SK-N-SH (cell line): ENCODE measurements at regions not wholly inside any gene's neighbourhood (a gene's known extent, or its start where the extent isn't known, plus 50 kb on each side); places are given as distances from the start of the nearest gene placed in this dataset.

Experiments
- CTCF ChIA-PET: fragments of 300-600, 350-600 bp; formaldehyde crosslinking; extraction: SDS; loops from one replicate; lab custom pipeline; 2021; lab: Yijun Ruan, JAX
- POLR2A ChIA-PET: fragments of 350-600 bp; sonication (Branson Sonifier 250); formaldehyde crosslinking; extraction: SDS; loops from one replicate; lab custom pipeline; 2020; ENCODE audit warnings: antibody characterized with exemption, inconsistent platforms; lab: Yijun Ruan, JAX
- DNase-seq: peaks from one replicate; pipeline ENCODE4 v3.0.0; 2012
- H2AFZ ChIP-seq: fragments of 200-600 bp; sonication (generic); 2 replicates; pipeline ENCODE4 v1.8.1; 2016; ENCODE audit warnings: antibody characterized with exemption, mild to moderate bottlenecking, low read depth
- H3F3A ChIP-seq: fragments of 200-600 bp; sonication (generic); replicated peaks from 2 replicates; pipeline ENCODE3; 2016; ENCODE audit warnings: antibody characterized with exemption, mild to moderate bottlenecking; ENCODE audit not compliant: insufficient read depth
- H3K27ac ChIP-seq, 2 experiments: fragments of 200-500 bp in 1 of 2; fragments of 200-600 bp in 1 of 2; sonication (Bioruptor generic) in 1 of 2; sonication (generic), shearing (Covaris generic) in 1 of 2; 2 replicates each; pipeline versions ENCODE4 v1.5.1 to v1.6.1; 2014 to 2016; ENCODE audit warnings: low read depth in 2 of 2, inconsistent platforms in 1 of 2, low read length in 1 of 2, mild to moderate bottlenecking in 1 of 2, mixed read lengths in 1 of 2
- H3K27me3 ChIP-seq: fragments of 200-600 bp; sonication (generic), shearing (Covaris generic); 2 replicates; pipeline ENCODE4 v1.6.1; 2016; ENCODE audit warnings: mixed run types; ENCODE audit not compliant: insufficient read depth
- H3K36me3 ChIP-seq, 2 experiments: fragments of 200-500 bp in 1 of 2; fragments of 200-600 bp in 1 of 2; sonication (Bioruptor generic) in 1 of 2; sonication (generic) in 1 of 2; replicated peaks in 1 of 2; 2 replicates each; pipeline versions ENCODE3 to v1.5.1; 2014 to 2016; ENCODE audit warnings: low read length in 1 of 2, mild to moderate bottlenecking in 1 of 2; ENCODE audit not compliant: insufficient read depth in 2 of 2, control insufficient read depth in 1 of 2
- H3K4me1 ChIP-seq, 2 experiments: fragments of 200-500 bp in 1 of 2; fragments of 200-600 bp in 1 of 2; sonication (Bioruptor generic) in 1 of 2; sonication (generic), shearing (Covaris generic) in 1 of 2; 2 replicates each; pipeline versions ENCODE4 v1.5.1 to v1.6.1; 2014 to 2016; ENCODE audit warnings: low read depth in 1 of 2, low read length in 1 of 2, mixed run types in 1 of 2; ENCODE audit not compliant: insufficient read depth in 2 of 2, control insufficient read depth in 1 of 2
- H3K4me2 ChIP-seq: fragments of 200-600 bp; sonication (generic), shearing (Covaris generic); 2 replicates; pipeline ENCODE4 v1.6.1; 2017; ENCODE audit warnings: mixed run types
- H3K4me3 ChIP-seq, 2 experiments: fragments of 200-500 bp in 1 of 2; fragments of 200-600 bp in 1 of 2; sonication (Bioruptor generic) in 1 of 2; sonication (generic), shearing (Covaris generic) in 1 of 2; 2 replicates each; pipeline versions ENCODE4 v1.5.1 to v1.8.1; 2014 to 2016; ENCODE audit warnings: low read depth in 2 of 2, inconsistent platforms in 1 of 2, low read length in 1 of 2, mild to moderate bottlenecking in 1 of 2, mixed read lengths in 1 of 2, moderate library complexity in 1 of 2
- H3K79me2 ChIP-seq: fragments of 200-600 bp; sonication (generic); 2 replicates; pipeline ENCODE4 v1.8.1; 2017; ENCODE audit warnings: mild to moderate bottlenecking; ENCODE audit not compliant: insufficient read depth
- H3K9ac ChIP-seq: fragments of 200-600 bp; sonication (generic); 2 replicates; pipeline ENCODE4 v1.6.1; 2017; ENCODE audit warnings: mixed run types
- H3K9me2 ChIP-seq: fragments of 200-600 bp; sonication (generic); 2 replicates; pipeline ENCODE4 v1.6.1; 2017; ENCODE audit warnings: mixed run types
- H3K9me3 ChIP-seq: fragments of 200-600 bp; sonication (generic); 2 replicates; pipeline ENCODE4 v1.6.1; 2017; ENCODE audit warnings: mixed run types, mild to moderate bottlenecking, moderate library complexity
- H4K20me1 ChIP-seq: fragments of 200-600 bp; sonication (generic); 2 replicates; pipeline ENCODE4 v1.6.1; 2017; ENCODE audit warnings: mild to moderate bottlenecking, mixed run types; ENCODE audit not compliant: insufficient read depth
- EP300 ChIP-seq, 2 experiments: IDR thresholded peaks; 2 replicates each; pipeline versions ENCODE4 v1.4.0 to v1.6.1; 2012; ENCODE audit warnings: borderline replicate concordance in 1 of 2, low read depth in 1 of 2, low read length in 1 of 2
- MXI1 ChIP-seq: IDR thresholded peaks from 2 replicates; pipeline ENCODE4 v1.6.1; 2012; ENCODE audit warnings: mild to moderate bottlenecking, low read depth, low read length, improper control_type of control experiment
- NFIC ChIP-seq: IDR thresholded peaks from 2 replicates; pipeline ENCODE4 v1.4.0; 2012; ENCODE audit warnings: borderline replicate concordance
- RAD21 ChIP-seq: IDR thresholded peaks from 2 replicates; pipeline ENCODE4 v1.6.1; 2012; ENCODE audit warnings: mild to moderate bottlenecking, low read length
- TEAD4 ChIP-seq: IDR thresholded peaks from 2 replicates; pipeline ENCODE4 v1.4.0; 2012; ENCODE audit warnings: mild to moderate bottlenecking, borderline replicate concordance; ENCODE audit not compliant: insufficient read depth
- WGBS: methylation state at CpG from one replicate; pipeline ENCODE4 v1.1.6; 2017; ENCODE audit warnings: low lambda C conversion rate; 5-methylcytosine and 5-hydroxymethylcytosine counted together
- TF ChIP-seq, protein P1 (sequence below): IDR thresholded peaks from 2 replicates; pipeline ENCODE4 v1.4.0; 2012; ENCODE audit warnings: low read depth, borderline replicate concordance
- TF ChIP-seq, protein P2 (sequence below): IDR thresholded peaks from 2 replicates; pipeline ENCODE4 v1.6.1; 2012; ENCODE audit warnings: mild to moderate bottlenecking, low read depth, low read length, moderate library complexity

GRCh38 chr2:116057538-116057937, 1615.1 kb downstream of the DPP10 start:
- 22% methylated on average over 2 of the region's 2 CpGs for WGBS
- POLR2A ChIA-PET, result no interaction called here

DNA sequence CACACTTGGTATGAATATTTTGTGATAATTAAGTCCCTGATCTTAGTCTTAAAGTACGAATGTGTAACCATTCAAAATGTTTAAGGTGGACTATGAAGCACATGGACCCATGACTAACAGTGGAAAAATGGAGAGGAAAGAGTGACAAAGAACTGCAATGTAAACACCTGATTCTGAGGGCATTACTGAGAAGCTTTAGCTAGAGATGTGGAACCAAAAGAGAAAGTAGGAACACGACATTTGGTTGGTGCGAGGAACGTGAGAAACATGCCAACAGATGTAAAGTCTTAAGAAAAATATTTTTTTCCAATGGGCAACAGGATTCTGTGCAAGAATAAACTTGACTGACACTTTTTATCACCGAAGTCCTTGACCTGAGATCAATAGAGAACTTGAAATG, 1618.6 kb downstream of the DPP10 start:
- H3K36me3 ChIP-seq, result no peaks in the 10 kb centered on the region
- no peak overlapping the region for H3K4me3 ChIP-seq
- WGBS, result 0% methylated on average over 5 of the region's 5 CpGs
- H3K79me2 ChIP-seq, result no peaks in the 10 kb centered on the region
- no peak overlapping the region for H3K27ac ChIP-seq
- CTCF ChIA-PET, result no interaction called here
- H3K4me2 ChIP-seq, result no peak overlapping the region
- H3K9me2 ChIP-seq, result no peaks in the 10 kb centered on the region
- no peak overlapping the region for H2AFZ ChIP-seq
- no peak for TF ChIP-seq NFIC
- no peaks in the 10 kb centered on the region for H4K20me1 ChIP-seq
- no peaks in the 10 kb centered on the region for H3K4me1 ChIP-seq
- POLR2A ChIA-PET, result no interaction called here
- DNase-seq, result no peak
- no peaks in the 10 kb centered on the region; the same call in none of the 2 replicates for H3K9me3 ChIP-seq
- H3K27me3 ChIP-seq, result no peaks in the 10 kb centered on the region
- no peaks in the 10 kb centered on the region for H3F3A ChIP-seq
- H3K9ac ChIP-seq, result no peak overlapping the region

More at GRCh38 chr2:116057538-116057937, 1615.1 kb downstream of the DPP10 start:
- H3K4me3 ChIP-seq, result no peak overlapping the region
- H3K79me2 ChIP-seq, result no peaks in the 10 kb centered on the region
- H3K9ac ChIP-seq, result no peak overlapping the region
- no peaks in the 10 kb centered on the region; the same call in none of the 2 replicates for H3K9me3 ChIP-seq
- no peaks in the 10 kb centered on the region for H4K20me1 ChIP-seq
- peak; percentile 1 for DNase-seq
- CTCF ChIA-PET, result no interaction called here
- no peaks in the 10 kb centered on the region for H3K4me1 ChIP-seq
- H3K27ac ChIP-seq, result no peak overlapping the region
- H2AFZ ChIP-seq, result no peak overlapping the region
- H3F3A ChIP-seq, result no peaks in the 10 kb centered on the region
- no peaks in the 10 kb centered on the region for H3K27me3 ChIP-seq
- TF ChIP-seq RAD21 (0 out of 2 replicates have a peak, but pooled peaks have one; percentile 3), TEAD4 (no peak)
- H3K9me2 ChIP-seq, result no peaks in the 10 kb centered on the region
- no peaks in the 10 kb centered on the region for H3K36me3 ChIP-seq
- H3K4me2 ChIP-seq, result no peak overlapping the region

- Histone ChIP-seq H3K4me3 (no peak overlapping the region), H3K79me2 (no peaks in the 10 kb centered on the region), H4K20me1 (no peaks in the 10 kb centered on the region), H3K9me3 (no peaks in the 10 kb centered on the region), H3K4me2 (no peak overlapping the region), H3K36me3 (no peaks in the 10 kb centered on the region), H3K27me3 (no peaks in the 10 kb centered on the region), H3F3A (no peaks in the 10 kb centered on the region), H3K4me1 (no peaks in the 10 kb centered on the region), H3K27ac (no peak overlapping the region), H3K9me2 (no peaks in the 10 kb centered on the region), H2AFZ (no peak overlapping the region), H3K9ac (no peak overlapping the region)
- 0% methylated on average over 2 of the region's 2 CpGs for WGBS
- no peak for DNase-seq
- TF ChIP-seq, protein P1, sequence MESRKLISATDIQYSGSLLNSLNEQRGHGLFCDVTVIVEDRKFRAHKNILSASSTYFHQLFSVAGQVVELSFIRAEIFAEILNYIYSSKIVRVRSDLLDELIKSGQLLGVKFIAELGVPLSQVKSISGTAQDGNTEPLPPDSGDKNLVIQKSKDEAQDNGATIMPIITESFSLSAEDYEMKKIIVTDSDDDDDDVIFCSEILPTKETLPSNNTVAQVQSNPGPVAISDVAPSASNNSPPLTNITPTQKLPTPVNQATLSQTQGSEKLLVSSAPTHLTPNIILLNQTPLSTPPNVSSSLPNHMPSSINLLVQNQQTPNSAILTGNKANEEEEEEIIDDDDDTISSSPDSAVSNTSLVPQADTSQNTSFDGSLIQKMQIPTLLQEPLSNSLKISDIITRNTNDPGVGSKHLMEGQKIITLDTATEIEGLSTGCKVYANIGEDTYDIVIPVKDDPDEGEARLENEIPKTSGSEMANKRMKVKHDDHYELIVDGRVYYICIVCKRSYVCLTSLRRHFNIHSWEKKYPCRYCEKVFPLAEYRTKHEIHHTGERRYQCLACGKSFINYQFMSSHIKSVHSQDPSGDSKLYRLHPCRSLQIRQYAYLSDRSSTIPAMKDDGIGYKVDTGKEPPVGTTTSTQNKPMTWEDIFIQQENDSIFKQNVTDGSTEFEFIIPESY, result no peak
- TF ChIP-seq EP300 (IDR thresholded peaks at IDR 0.05; ENCODE audit: borderline replicate concordance in 1 of 2, low read depth in 1 of 2, low read length in 1 of 2) (no peak), MXI1 (no peak)
- TF ChIP-seq, protein P2, sequence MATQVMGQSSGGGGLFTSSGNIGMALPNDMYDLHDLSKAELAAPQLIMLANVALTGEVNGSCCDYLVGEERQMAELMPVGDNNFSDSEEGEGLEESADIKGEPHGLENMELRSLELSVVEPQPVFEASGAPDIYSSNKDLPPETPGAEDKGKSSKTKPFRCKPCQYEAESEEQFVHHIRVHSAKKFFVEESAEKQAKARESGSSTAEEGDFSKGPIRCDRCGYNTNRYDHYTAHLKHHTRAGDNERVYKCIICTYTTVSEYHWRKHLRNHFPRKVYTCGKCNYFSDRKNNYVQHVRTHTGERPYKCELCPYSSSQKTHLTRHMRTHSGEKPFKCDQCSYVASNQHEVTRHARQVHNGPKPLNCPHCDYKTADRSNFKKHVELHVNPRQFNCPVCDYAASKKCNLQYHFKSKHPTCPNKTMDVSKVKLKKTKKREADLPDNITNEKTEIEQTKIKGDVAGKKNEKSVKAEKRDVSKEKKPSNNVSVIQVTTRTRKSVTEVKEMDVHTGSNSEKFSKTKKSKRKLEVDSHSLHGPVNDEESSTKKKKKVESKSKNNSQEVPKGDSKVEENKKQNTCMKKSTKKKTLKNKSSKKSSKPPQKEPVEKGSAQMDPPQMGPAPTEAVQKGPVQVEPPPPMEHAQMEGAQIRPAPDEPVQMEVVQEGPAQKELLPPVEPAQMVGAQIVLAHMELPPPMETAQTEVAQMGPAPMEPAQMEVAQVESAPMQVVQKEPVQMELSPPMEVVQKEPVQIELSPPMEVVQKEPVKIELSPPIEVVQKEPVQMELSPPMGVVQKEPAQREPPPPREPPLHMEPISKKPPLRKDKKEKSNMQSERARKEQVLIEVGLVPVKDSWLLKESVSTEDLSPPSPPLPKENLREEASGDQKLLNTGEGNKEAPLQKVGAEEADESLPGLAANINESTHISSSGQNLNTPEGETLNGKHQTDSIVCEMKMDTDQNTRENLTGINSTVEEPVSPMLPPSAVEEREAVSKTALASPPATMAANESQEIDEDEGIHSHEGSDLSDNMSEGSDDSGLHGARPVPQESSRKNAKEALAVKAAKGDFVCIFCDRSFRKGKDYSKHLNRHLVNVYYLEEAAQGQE, result no peak
- POLR2A ChIA-PET, result no interaction called here
- CTCF ChIA-PET, result no interaction called here
Measured at GRCh38 chr2:116073731-116074130, 1631.3 kb downstream of the DPP10 start.
